Nephron progenitor cell (in vitro differentiated cells): ENCODE measurements at regions not wholly inside any gene's neighbourhood (a gene's known extent, or its start where the extent isn't known, plus 50 kb on each side); places are given as distances from the start of the nearest gene placed in this dataset.
"Not testable (repeated sequence)": the region's sequence is repeated elsewhere in the genome, so short reads cannot be mapped to it uniquely, and the experiment has no call there.

Experiments used
- DNase-seq: peaks from one replicate; pipeline ENCODE4 v3.0.0; 2021
- H3K27ac Mint-ChIP-seq: 2 replicates; pipeline ENCODE4 v1.8.0; 2021; ENCODE audit warnings: mild to moderate bottlenecking, moderate library complexity, mixed read lengths
- H3K27me3 Mint-ChIP-seq: 2 replicates; pipeline ENCODE4 v1.8.0; 2021; ENCODE audit warnings: mild to moderate bottlenecking, low read depth, mixed read lengths; ENCODE audit not compliant: poor library complexity
- H3K36me3 Mint-ChIP-seq: 2 replicates; pipeline ENCODE4 v1.8.0; 2021; ENCODE audit warnings: low read depth, mixed read lengths
- H3K4me1 Mint-ChIP-seq: 2 replicates; pipeline ENCODE4 v1.8.0; 2021; ENCODE audit warnings: mixed read lengths
- H3K4me3 Mint-ChIP-seq: 2 replicates; pipeline ENCODE4 v1.8.0; 2021; ENCODE audit warnings: mild to moderate bottlenecking, moderate library complexity, mixed read lengths
- H3K9me3 Mint-ChIP-seq: 2 replicates; pipeline ENCODE4 v1.8.0; 2021; ENCODE audit warnings: mild to moderate bottlenecking, moderate library complexity, mixed read lengths
- TF ChIP-seq, protein P1 (sequence below): fragments of 200-600 bp; sonication (generic); IDR thresholded peaks from 2 replicates; pipeline ENCODE4 v1.5.0; 2021; ENCODE audit warnings: antibody characterized with exemption

DNA sequence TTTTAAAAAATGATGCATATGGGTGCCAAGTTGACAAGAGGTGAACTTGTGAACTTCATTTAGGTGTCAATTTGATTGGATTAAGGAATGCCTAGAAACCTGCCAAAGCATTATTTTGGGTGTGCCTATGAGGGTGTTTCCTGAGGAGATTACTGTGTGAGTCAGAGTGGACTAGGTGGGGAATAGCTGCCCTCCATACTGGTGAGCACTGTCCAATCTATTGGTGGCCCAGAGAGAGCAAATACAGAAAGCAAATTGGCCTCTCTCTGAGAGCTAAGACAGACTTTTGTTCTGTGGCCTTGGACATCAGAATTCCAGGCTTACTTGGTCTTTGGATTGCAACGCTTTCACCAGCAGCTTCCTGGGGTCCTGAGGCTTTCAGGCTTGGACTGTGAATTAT lies 388.0 kb downstream of the SUCLG1 start:
- DNase-seq: no peak
- Mint-ChIP-seq H3K36me3 (no peaks in the 10 kb centered on the region), H3K27ac (no peak overlapping the region), H3K4me3 (no peak overlapping the region), H3K27me3 (no peaks in the 10 kb centered on the region), H3K9me3 (no peaks in the 10 kb centered on the region), H3K4me1 (no peaks in the 10 kb centered on the region)
- TF ChIP-seq, protein P1, sequence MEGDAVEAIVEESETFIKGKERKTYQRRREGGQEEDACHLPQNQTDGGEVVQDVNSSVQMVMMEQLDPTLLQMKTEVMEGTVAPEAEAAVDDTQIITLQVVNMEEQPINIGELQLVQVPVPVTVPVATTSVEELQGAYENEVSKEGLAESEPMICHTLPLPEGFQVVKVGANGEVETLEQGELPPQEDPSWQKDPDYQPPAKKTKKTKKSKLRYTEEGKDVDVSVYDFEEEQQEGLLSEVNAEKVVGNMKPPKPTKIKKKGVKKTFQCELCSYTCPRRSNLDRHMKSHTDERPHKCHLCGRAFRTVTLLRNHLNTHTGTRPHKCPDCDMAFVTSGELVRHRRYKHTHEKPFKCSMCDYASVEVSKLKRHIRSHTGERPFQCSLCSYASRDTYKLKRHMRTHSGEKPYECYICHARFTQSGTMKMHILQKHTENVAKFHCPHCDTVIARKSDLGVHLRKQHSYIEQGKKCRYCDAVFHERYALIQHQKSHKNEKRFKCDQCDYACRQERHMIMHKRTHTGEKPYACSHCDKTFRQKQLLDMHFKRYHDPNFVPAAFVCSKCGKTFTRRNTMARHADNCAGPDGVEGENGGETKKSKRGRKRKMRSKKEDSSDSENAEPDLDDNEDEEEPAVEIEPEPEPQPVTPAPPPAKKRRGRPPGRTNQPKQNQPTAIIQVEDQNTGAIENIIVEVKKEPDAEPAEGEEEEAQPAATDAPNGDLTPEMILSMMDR: no peak

DNA sequence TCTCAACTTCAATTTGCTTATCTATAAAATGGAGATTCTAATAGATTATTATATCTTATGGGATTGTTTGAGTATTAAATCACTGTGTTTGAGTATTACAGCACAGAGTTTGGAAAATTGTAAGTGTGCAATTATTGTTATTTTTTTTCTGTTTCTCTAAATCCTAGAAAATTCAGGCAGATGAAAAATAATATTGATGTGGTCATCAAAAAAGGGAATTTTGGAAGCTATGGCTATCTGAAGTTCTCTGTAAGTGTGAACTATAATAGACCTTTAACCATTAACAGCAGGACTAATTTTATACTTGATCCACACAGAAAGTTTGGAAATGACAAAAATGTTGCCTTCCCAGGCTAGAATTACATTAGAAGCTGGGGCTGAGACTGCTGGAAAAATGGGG lies 393.2 kb downstream of the SUCLG1 start:
- TF ChIP-seq, protein P1: no peak
- DNase-seq: no peak
- Mint-ChIP-seq H3K36me3 (no peaks in the 10 kb centered on the region), H3K4me1 (no peaks in the 10 kb centered on the region), H3K27ac (no peak overlapping the region), H3K4me3 (no peak overlapping the region), H3K27me3 (no peaks in the 10 kb centered on the region), H3K9me3 (no peaks in the 10 kb centered on the region)

DNA sequence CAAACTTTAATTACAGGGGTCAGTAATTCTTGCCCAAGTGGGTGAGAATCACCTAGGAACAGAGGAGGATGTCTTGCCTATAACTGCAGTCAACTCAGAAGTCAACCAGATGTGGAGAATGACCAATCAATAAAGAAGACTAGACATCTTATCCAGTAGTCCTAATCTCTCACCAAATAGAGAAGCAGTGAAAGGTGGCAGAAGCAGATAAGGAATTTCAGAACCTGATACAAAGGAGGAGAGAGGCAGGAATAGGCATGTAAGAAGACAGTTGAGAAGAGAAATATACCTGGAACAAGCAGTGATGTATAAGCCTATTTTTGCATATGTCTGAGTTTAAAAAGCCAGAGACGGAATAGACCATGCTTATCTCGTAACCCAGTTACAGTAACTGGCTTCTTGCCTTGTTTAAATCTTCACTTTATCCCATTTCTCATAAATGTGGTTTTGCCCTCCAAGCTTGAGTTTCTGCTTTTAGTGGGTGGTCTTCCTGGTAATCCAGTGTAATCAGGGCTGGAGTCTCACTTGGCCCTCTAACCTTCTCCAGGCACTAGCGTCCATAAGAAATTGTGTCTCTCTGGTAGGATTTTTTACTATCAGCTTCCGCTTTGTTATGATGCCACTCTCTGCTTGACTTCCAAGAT lies 401.0 kb downstream of the SUCLG1 start:
- Mint-ChIP-seq H3K4me3 (no peak overlapping the region), H3K27me3 (peaks cover 2% of the 10 kb centered on the region), H3K36me3 (no peaks in the 10 kb centered on the region), H3K4me1 (no peaks in the 10 kb centered on the region), H3K9me3 (no peaks in the 10 kb centered on the region), H3K27ac (no peak overlapping the region)
- no peak for DNase-seq
- TF ChIP-seq, protein P1: no peak

DNA sequence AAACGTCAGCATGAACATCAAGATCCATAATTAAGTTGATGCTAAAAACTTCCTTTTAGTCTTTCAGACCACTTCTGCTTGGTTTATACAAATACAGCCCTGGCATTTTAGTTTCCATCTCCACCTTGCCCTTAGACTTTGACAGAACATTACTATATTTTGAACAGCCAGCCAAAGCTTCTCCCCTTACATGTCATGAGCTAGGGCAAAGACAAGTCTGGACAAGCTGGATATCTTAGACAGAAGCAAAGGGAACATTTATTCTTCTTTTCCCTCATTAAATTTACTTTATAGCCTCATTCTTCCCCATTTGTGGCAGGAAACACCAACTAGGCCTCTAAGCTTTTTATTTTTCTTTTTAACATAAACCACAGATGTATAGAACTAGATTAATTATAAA lies 403.3 kb downstream of the SUCLG1 start:
- Mint-ChIP-seq H3K27ac (no peak overlapping the region), H3K27me3 (peaks cover 2% of the 10 kb centered on the region), H3K9me3 (no peaks in the 10 kb centered on the region), H3K36me3 (no peaks in the 10 kb centered on the region), H3K4me3 (no peak overlapping the region), H3K4me1 (no peaks in the 10 kb centered on the region)
- TF ChIP-seq, protein P1: no peak
- no peak for DNase-seq

DNA sequence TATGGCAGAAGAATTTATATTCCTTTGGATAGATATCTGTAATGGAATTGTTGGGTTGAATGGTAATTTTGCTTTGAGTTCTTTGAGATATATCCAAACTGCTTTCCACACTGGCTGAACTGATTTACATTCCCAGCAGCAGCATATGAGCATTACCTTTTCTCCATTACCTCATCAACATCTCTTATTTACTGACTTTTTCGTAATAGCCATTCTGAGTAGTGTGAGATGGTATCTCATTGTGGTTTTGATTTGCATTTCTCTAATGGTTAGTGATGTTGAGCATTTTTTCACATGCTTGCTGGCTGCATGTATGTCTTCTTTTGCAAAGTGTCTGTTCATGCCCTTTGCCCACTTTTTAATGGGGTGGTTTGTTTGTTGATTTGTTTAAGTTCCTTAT lies 404.5 kb downstream of the SUCLG1 start:
- not testable (repeated sequence) for H3K36me3 Mint-ChIP-seq, H3K9me3 Mint-ChIP-seq, H3K27me3 Mint-ChIP-seq, H3K27ac Mint-ChIP-seq, H3K4me3 Mint-ChIP-seq, H3K4me1 Mint-ChIP-seq, DNase-seq

DNA sequence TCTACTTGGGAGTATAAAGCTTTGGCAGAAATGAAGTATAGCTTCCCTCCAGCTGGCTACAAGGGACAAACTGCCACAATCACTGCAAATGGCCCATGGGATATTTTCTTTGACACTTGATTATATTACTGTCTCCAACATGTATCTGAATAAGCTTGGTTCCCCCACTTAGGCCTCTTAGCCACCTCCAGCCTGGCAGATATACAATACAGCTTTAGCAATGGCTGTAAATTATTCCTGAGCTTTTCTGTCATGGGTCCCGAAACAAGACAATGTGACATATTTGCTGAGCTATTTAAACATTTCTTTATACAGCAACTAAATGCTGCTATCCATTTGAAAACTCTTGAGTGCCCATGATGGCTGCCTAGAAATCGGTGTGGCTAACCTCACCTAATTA lies 406.2 kb downstream of the SUCLG1 start:
- Mint-ChIP-seq H3K27ac (no peak overlapping the region), H3K9me3 (no peaks in the 10 kb centered on the region), H3K27me3 (peaks cover 2% of the 10 kb centered on the region), H3K36me3 (no peaks in the 10 kb centered on the region), H3K4me1 (no peaks in the 10 kb centered on the region), H3K4me3 (no peak overlapping the region)
- TF ChIP-seq, protein P1: no peak
- DNase-seq: no peak
